ENCODE measurements at regions not wholly inside any gene's neighbourhood (a gene's known extent, or its start where the extent isn't known, plus 50 kb on each side); places are given as distances from the start of the nearest gene placed in this dataset.

- H3K36me3 ChIP-seq (ENCODE audit: control insufficient read depth, insufficient read depth, low read length), result no peaks in the 10 kb centered on the region
- FAIRE-seq (no peak), DNase-seq (ENCODE audit: low read depth) (no peak)
- TF ChIP-seq CTCF (IDR thresholded peaks at IDR 0.05; ENCODE audit: insufficient read depth, low read length, severe bottlenecking), result no peak
- H3K27me3 ChIP-seq (ENCODE audit: control insufficient read depth, insufficient read depth, low read length), result no peaks in the 10 kb centered on the region
- no peak overlapping the region for H3K4me3 ChIP-seq (ENCODE audit: low read depth, low read length)
These were observed 440.4 kb downstream of the KIF20B start for GRCh38 chr10:90141791-90142190.

- TF ChIP-seq CTCF (IDR thresholded peaks at IDR 0.05; ENCODE audit: insufficient read depth, low read length, severe bottlenecking), result no peak
- Histone ChIP-seq H3K36me3 (ENCODE audit: control insufficient read depth, insufficient read depth, low read length) (no peaks in the 10 kb centered on the region), H3K4me3 (ENCODE audit: low read depth, low read length) (no peak overlapping the region), H3K27me3 (ENCODE audit: control insufficient read depth, insufficient read depth, low read length) (no peaks in the 10 kb centered on the region)
- DNase-seq (ENCODE audit: low read depth) (no peak), FAIRE-seq (no peak)
These were observed 442.5 kb downstream of the KIF20B start for GRCh38 chr10:90143937-90144336.

DNA sequence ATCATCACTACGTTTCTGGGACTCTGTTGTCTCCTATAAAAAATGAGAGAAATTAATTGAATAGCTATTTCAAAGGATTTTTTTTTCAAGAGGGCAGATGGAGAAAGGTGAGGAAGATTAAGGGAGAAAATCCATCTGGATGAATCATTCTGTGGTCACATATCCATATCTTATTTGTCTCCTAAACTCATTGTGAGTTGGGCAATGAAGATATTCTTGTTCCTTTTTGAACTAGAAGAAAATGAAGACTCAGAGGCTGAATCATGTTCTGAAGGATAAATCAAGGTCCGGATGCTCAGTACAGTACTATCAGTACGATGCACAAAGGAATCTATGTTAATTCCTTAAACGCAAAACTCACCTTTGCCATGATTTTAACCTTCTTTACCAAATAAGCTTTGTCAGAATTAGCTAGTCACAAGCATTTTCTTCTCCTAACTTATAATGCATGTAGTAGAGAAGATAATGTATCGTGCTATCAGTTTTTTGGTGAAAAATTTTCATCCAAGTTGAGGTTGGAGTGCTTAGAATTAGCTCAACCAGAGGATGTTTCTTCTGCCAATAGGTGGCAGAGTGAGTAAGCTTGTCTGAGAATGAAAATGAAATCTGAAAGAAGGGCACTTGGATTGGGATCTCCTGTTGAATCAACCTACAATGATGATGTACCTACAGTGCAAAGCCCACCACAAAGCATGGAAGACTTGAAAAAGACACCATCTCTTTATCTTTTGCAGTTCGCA lies 446.9 kb downstream of the KIF20B start:
- no peaks in the 10 kb centered on the region for H3K36me3 ChIP-seq (ENCODE audit: control insufficient read depth, insufficient read depth, low read length)
- H3K4me3 ChIP-seq (ENCODE audit: low read depth, low read length), result no peak overlapping the region
- no peak for FAIRE-seq
- TF ChIP-seq CTCF (IDR thresholded peaks at IDR 0.05; ENCODE audit: insufficient read depth, low read length, severe bottlenecking), result peak; percentile 54
- DNase-seq (ENCODE audit: low read depth), result peak; percentile 72
- no peaks in the 10 kb centered on the region for H3K27me3 ChIP-seq (ENCODE audit: control insufficient read depth, insufficient read depth, low read length)

- DNase-seq (ENCODE audit: low read depth) (no peak), FAIRE-seq (no peak)
- Histone ChIP-seq H3K36me3 (ENCODE audit: control insufficient read depth, insufficient read depth, low read length) (no peaks in the 10 kb centered on the region), H3K27me3 (ENCODE audit: control insufficient read depth, insufficient read depth, low read length) (no peaks in the 10 kb centered on the region), H3K4me3 (ENCODE audit: low read depth, low read length) (no peak overlapping the region)
- no peak for TF ChIP-seq CTCF (IDR thresholded peaks at IDR 0.05; ENCODE audit: insufficient read depth, low read length, severe bottlenecking)
These were observed 448.2 kb downstream of the KIF20B start for GRCh38 chr10:90149563-90149962.

GRCh38 chr10:90162271-90162853 lies 461.0 kb downstream of the KIF20B start:
- TF ChIP-seq CTCF (IDR thresholded peaks at IDR 0.05; ENCODE audit: insufficient read depth, low read length, severe bottlenecking), result no peak
- Histone ChIP-seq H3K36me3 (ENCODE audit: control insufficient read depth, insufficient read depth, low read length) (no peaks in the 10 kb centered on the region), H3K27me3 (ENCODE audit: control insufficient read depth, insufficient read depth, low read length) (no peaks in the 10 kb centered on the region), H3K4me3 (ENCODE audit: low read depth, low read length) (no peak overlapping the region)
- DNase-seq (ENCODE audit: low read depth) (no peak), FAIRE-seq (no peak)
